Sigmoid colon (tissue), 6 donors: ENCODE measurements at regions not wholly inside any gene's neighbourhood (a gene's known extent, or its start where the extent isn't known, plus 50 kb on each side); places are given as distances from the start of the nearest gene placed in this dataset.
A peak's percentile ranks its signal among the peaks of the same experiment; 100 is the strongest.
"Not testable (repeated sequence)": the region's sequence is repeated elsewhere in the genome, so short reads cannot be mapped to it uniquely, and the experiment has no call there.

Experiments
- DNase-seq: peaks from one replicate; pipeline ENCODE4 v3.0.0-alpha.2; 2019
- H3K27ac ChIP-seq, 4 donors: fragments of 200-600 bp; sonication (generic); one replicate each; pipeline ENCODE4 v1.5.1; 2016 to 2019; ENCODE audit warnings: mild to moderate bottlenecking in 1 of 4
- H3K27me3 ChIP-seq, 3 donors: fragments of 200-600 bp; sonication (generic); one replicate each; pipeline ENCODE4 v1.5.1; 2019; ENCODE audit warnings: mild to moderate bottlenecking in 1 of 3
- H3K36me3 ChIP-seq, 4 donors: fragments of 200-600 bp; sonication (generic); one replicate each; pipeline ENCODE4 v1.5.1; 2016 to 2019
- H3K4me1 ChIP-seq, 4 donors: fragments of 200-600 bp; sonication (generic); one replicate each; pipeline ENCODE4 v1.5.1; 2017 to 2019
- H3K4me3 ChIP-seq, 4 donors: fragments of 200-600 bp; sonication (generic); one replicate each; pipeline ENCODE4 v1.5.1; 2017 to 2019; ENCODE audit warnings: mild to moderate bottlenecking in 2 of 4, moderate library complexity in 1 of 4
- H3K9me3 ChIP-seq, 4 donors: fragments of 200-600 bp in 3 of 4; sonication (generic) in 3 of 4; one replicate each; pipeline versions ENCODE4 v1.5.1 to v1.6.1; 2013 to 2019
- CTCF ChIP-seq, 4 experiments: fragments of 450-650 bp in 3 of 4; fragments of 200-600 bp in 1 of 4; IDR thresholded peaks; one replicate each; pipeline ENCODE4 v1.5.1; 2016 to 2019; ENCODE audit warnings: antibody characterized with exemption in 4 of 4, mild to moderate bottlenecking in 3 of 4, moderate library complexity in 2 of 4
- EP300 ChIP-seq, 4 donors: sonication (generic); formaldehyde crosslinking; IDR thresholded peaks; one replicate each; pipeline ENCODE4 v1.6.1; 2017; ENCODE audit warnings: antibody characterized with exemption in 4 of 4
- POLR2A ChIP-seq, 2 donors: fragments of 450-650 bp; IDR thresholded peaks; one replicate each; pipeline ENCODE4 v1.6.1; 2016; ENCODE audit warnings: antibody characterized with exemption in 2 of 2, mild to moderate bottlenecking in 2 of 2, moderate library complexity in 2 of 2
- POLR2AphosphoS5 ChIP-seq, 4 donors: sonication (generic); formaldehyde crosslinking; IDR thresholded peaks; one replicate each; pipeline ENCODE4 v1.6.1; 2017; ENCODE audit warnings: antibody characterized with exemption in 4 of 4
- WGBS, 2 donors: extraction: QIAGEN DNeasy Blood & Tissue Kit; methylation state at CpG; one replicate each; pipeline ENCODE4 v1.1.7; 2013; 5-methylcytosine and 5-hydroxymethylcytosine counted together
- intact Hi-C: fragments of 100-400 bp; cut with DNase I; formaldehyde crosslinking; loops from one replicate; pipeline ENCODE4 v1.15.1; 2023
- donor health status: healthy with polysubstance abuse.
- donor health status: healthy.

GRCh38 chr10:32204606-32205005 lies 142.4 kb downstream of the EPC1 start:
- no peaks in the 10 kb centered on the region for H3K4me1 ChIP-seq
- intact Hi-C loops, result no loop called here
- no peak for TF ChIP-seq POLR2AphosphoS5 (IDR thresholded peaks at IDR 0.05)
- TF ChIP-seq CTCF (IDR thresholded peaks at IDR 0.05), result no peak
- TF ChIP-seq POLR2A (IDR thresholded peaks at IDR 0.05), result no peak
- no peak for TF ChIP-seq EP300 (IDR thresholded peaks at IDR 0.05)
- no peak for DNase-seq
- H3K27me3 ChIP-seq, result no peaks in the 10 kb centered on the region
- H3K36me3 ChIP-seq, result no peaks in the 10 kb centered on the region
- H3K9me3 ChIP-seq, result no peaks in the 10 kb centered on the region
- no peak overlapping the region for H3K27ac ChIP-seq
- 79 to 89% methylated on average over 2 of the region's 2 CpGs for WGBS, 2 donors
- no peak overlapping the region for H3K4me3 ChIP-seq

GRCh38 chr10:32199714-32200394 lies 143.6 kb upstream of the KIF5B start:
- Histone ChIP-seq H3K27me3 (no peaks in the 10 kb centered on the region), H3K27ac (no peak overlapping the region), H3K4me3 (no peak overlapping the region), H3K36me3 (no peaks in the 10 kb centered on the region), H3K9me3 (no peaks in the 10 kb centered on the region), H3K4me1 (no peaks in the 10 kb centered on the region)
- DNase-seq, result no peak
- no peak for TF ChIP-seq EP300 (IDR thresholded peaks at IDR 0.05)
- no peak for TF ChIP-seq POLR2A (IDR thresholded peaks at IDR 0.05)
- TF ChIP-seq POLR2AphosphoS5 (IDR thresholded peaks at IDR 0.05), result no peak
- TF ChIP-seq CTCF (IDR thresholded peaks at IDR 0.05), result no peak
- intact Hi-C loops, result no loop called here
- 68 to 71% methylated on average over 5 of the region's 5 CpGs for WGBS, 2 donors

GRCh38 chr10:32197423-32197822 lies 141.2 kb upstream of the KIF5B start:
- H3K27ac ChIP-seq, result no peak overlapping the region
- 49 to 58% methylated on average over 5 of the region's 5 CpGs for WGBS, 2 donors
- no peaks in the 10 kb centered on the region for H3K9me3 ChIP-seq
- intact Hi-C loops, result no loop called here
- H3K4me3 ChIP-seq, result no peak overlapping the region
- no peaks in the 10 kb centered on the region for H3K36me3 ChIP-seq
- H3K4me1 ChIP-seq, result no peaks in the 10 kb centered on the region
- TF ChIP-seq EP300 (IDR thresholded peaks at IDR 0.05), result no peak
- H3K27me3 ChIP-seq, result no peaks in the 10 kb centered on the region
- DNase-seq, result no peak

GRCh38 chr10:32190890-32191491 lies 134.8 kb upstream of the KIF5B start:
- Histone ChIP-seq H3K9me3 (no peaks in the 10 kb centered on the region), H3K4me3 (no peak overlapping the region), H3K27ac (no peak overlapping the region), H3K27me3 (no peaks in the 10 kb centered on the region), H3K36me3 (no peaks in the 10 kb centered on the region), H3K4me1 (peaks cover 0 to 5% (median 2%) of the 10 kb centered on the region in 4 donors)
- TF ChIP-seq POLR2A (IDR thresholded peaks at IDR 0.05) (no peak), CTCF (IDR thresholded peaks at IDR 0.05) (peak; percentile 31 to 77 (median 58)), EP300 (IDR thresholded peaks at IDR 0.05) (no peak), POLR2AphosphoS5 (IDR thresholded peaks at IDR 0.05) (no peak)
- DNase-seq, result no peak
- intact Hi-C loops, result loop anchor here (5.0 kb wide), 2 partner anchors 156 to 176 kb away; partner anchors contain the start of gene EPC1

GRCh38 chr10:32189400-32190084 lies 133.3 kb upstream of the KIF5B start:
- Histone ChIP-seq H3K27ac (no peak overlapping the region), H3K27me3 (no peaks in the 10 kb centered on the region), H3K9me3 (no peaks in the 10 kb centered on the region), H3K4me1 (peaks cover 0 to 5% (median 2%) of the 10 kb centered on the region in 4 donors), H3K36me3 (no peaks in the 10 kb centered on the region), H3K4me3 (no peak overlapping the region)
- 30 to 77% methylated on average over 5 of the region's 5 CpGs for WGBS, 2 donors
- TF ChIP-seq POLR2AphosphoS5 (IDR thresholded peaks at IDR 0.05) (no peak), CTCF (IDR thresholded peaks at IDR 0.05) (peak in 1 of 4 experiments; percentile 26), POLR2A (IDR thresholded peaks at IDR 0.05) (no peak), EP300 (IDR thresholded peaks at IDR 0.05) (no peak)
- intact Hi-C loops, result loop anchor here (5.0 kb wide), 2 partner anchors 158 to 178 kb away; partner anchors contain the start of gene EPC1
- DNase-seq, result no peak

- H3K27me3 ChIP-seq, H3K36me3 ChIP-seq, H3K4me3 ChIP-seq, H3K9me3 ChIP-seq, H3K4me1 ChIP-seq, intact Hi-C loops, DNase-seq, H3K27ac ChIP-seq: not testable (repeated sequence)
- WGBS, 2 donors, result 95 to 97% methylated on average over 15 of the region's 15 CpGs
These were observed 132.4 kb upstream of the KIF5B start for GRCh38 chr10:32188601-32189000.
